ENCODE measurements at regions not wholly inside any gene's neighbourhood (a gene's known extent, or its start where the extent isn't known, plus 50 kb on each side); places are given as distances from the start of the nearest gene placed in this dataset.

DNA sequence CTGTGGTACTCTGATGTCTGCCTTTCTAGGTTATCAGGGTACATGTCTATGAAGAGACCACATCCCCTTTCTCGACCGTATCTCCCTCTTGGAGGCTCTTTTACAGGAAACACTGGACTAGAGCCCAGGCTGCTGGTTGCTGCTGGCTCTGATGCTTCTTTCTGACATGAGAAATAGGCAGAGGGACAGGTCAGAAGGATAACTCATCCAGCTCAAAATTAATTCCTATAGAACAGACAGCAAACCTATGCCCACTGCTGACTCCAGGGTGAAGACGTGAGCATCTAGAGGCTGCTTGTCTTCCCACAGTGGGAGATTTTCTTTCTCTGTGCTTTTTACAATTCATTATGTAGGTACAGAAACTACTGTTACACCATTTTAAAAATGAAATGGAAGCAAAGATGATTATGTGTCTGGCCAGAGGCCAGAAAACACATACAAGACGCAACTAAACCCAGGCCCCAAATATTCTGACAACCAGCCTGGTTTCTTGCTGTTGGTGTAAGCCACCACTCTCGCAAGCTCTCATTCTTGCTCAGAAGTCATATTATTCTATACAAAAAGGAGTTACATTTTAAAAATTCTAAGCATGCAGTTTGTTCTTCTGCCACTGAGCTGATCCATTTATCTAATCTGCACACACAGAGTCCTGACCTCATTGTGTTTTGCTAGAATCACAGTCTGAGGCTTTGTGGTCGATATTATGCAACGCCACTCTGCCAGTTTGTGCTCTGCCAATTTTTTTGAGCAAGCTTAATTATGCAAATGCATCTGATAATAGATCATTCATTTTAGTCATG lies 424.3 kb downstream of the KIF20B start:
- no peak for DNase-seq (ENCODE audit: extremely low spot score, unreplicated experiment)
- H3K36me3 Mint-ChIP-seq, result no peaks in the 10 kb centered on the region
- no peaks in the 10 kb centered on the region for H3K4me1 Mint-ChIP-seq (ENCODE audit: unreplicated experiment)
- no peaks in the 10 kb centered on the region for H3K27me3 Mint-ChIP-seq
- H3K9me3 Mint-ChIP-seq, result no peaks in the 10 kb centered on the region
- H3K27ac Mint-ChIP-seq, result no peak overlapping the region
- TF ChIP-seq CTCF (conservative IDR thresholded peaks at IDR 0.05), result no peak
- no peak overlapping the region for H3K4me3 Mint-ChIP-seq

GRCh38 chr10:90126256-90126595 lies 424.8 kb downstream of the KIF20B start:
- no peak for DNase-seq (ENCODE audit: extremely low spot score, unreplicated experiment)
- no peaks in the 10 kb centered on the region for H3K36me3 Mint-ChIP-seq
- H3K4me1 Mint-ChIP-seq (ENCODE audit: unreplicated experiment), result no peaks in the 10 kb centered on the region
- H3K4me3 Mint-ChIP-seq, result no peak overlapping the region
- no peak overlapping the region for H3K27ac Mint-ChIP-seq
- no peak for TF ChIP-seq CTCF (conservative IDR thresholded peaks at IDR 0.05)
- no peaks in the 10 kb centered on the region for H3K27me3 Mint-ChIP-seq
- H3K9me3 Mint-ChIP-seq, result no peaks in the 10 kb centered on the region

DNA sequence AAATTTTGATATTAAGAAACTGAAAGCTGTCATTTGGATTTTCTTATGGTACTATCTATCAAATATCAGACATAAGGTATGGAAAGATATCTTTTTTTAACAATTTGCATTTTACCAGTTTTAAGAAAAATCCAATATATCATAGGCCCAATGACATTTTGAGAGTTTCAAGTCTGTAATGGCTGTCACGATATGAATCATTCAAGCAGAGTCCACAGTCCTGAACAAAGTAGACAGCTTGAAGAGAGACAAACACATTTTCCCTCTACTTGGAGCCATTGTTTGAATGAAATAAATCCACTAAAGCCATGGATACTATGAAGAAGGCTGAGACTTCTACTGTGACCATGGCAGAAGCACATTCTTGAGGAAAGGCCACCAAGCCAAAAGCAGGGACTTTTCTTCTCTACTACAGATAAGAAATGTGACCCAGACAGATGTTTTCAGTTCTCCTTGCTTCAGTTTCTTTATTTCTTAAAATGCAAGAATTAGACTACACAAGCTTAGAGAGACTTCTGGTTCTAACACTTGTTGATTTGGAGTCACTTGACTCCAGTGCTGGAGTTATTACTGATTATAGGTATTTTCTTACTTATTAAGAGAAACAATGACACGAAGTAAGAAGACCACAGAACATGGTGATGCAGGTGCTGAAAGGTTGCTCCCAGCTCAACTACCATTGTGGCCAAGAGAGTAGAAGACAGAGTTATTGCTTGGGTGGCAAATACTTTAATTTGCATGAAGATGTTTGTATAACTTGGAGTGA lies 429.1 kb downstream of the KIF20B start:
- no peaks in the 10 kb centered on the region for H3K4me1 Mint-ChIP-seq (ENCODE audit: unreplicated experiment)
- TF ChIP-seq CTCF (conservative IDR thresholded peaks at IDR 0.05), result no peak
- H3K9me3 Mint-ChIP-seq, result no peaks in the 10 kb centered on the region
- H3K27ac Mint-ChIP-seq, result no peak overlapping the region
- H3K4me3 Mint-ChIP-seq, result no peak overlapping the region
- H3K36me3 Mint-ChIP-seq, result no peaks in the 10 kb centered on the region
- no peaks in the 10 kb centered on the region for H3K27me3 Mint-ChIP-seq
- DNase-seq (ENCODE audit: extremely low spot score, unreplicated experiment), result no peak

DNA sequence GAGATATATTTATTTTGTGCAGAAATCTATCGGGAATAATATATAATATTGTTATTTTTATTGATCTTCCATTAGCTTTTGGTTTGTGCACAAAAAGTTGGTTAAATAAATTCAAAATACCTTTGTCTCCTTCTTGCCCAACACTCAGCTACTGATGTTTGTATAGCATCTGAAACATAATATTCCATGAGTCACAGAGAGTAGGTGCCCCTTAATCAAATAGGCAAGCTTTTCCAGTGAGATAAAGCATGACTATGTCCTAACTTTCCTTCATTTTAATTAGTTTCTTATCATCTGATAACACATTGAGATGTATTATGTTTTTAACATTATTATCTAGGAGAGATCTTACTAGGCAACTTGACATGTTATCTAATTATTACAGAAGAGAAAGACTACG lies 432.2 kb downstream of the KIF20B start:
- no peak for TF ChIP-seq CTCF (conservative IDR thresholded peaks at IDR 0.05)
- Mint-ChIP-seq H3K9me3 (peaks cover 8% of the 10 kb centered on the region), H3K4me1 (ENCODE audit: unreplicated experiment) (no peaks in the 10 kb centered on the region), H3K27ac (no peak overlapping the region), H3K4me3 (no peak overlapping the region), H3K27me3 (no peaks in the 10 kb centered on the region), H3K36me3 (peaks cover 4% of the 10 kb centered on the region)
- no peak for DNase-seq (ENCODE audit: extremely low spot score, unreplicated experiment)

- no peak overlapping the region for H3K27ac Mint-ChIP-seq
- no peak overlapping the region for H3K4me3 Mint-ChIP-seq
- peaks cover 4% of the 10 kb centered on the region for H3K36me3 Mint-ChIP-seq
- no peak for DNase-seq (ENCODE audit: extremely low spot score, unreplicated experiment)
- H3K9me3 Mint-ChIP-seq, result peaks cover 8% of the 10 kb centered on the region
- H3K27me3 Mint-ChIP-seq, result no peaks in the 10 kb centered on the region
- no peaks in the 10 kb centered on the region for H3K4me1 Mint-ChIP-seq (ENCODE audit: unreplicated experiment)
- no peak for TF ChIP-seq CTCF (conservative IDR thresholded peaks at IDR 0.05)
Observed at GRCh38 chr10:90136731-90137316, 435.4 kb downstream of the KIF20B start.

All from type B pancreatic cell (in vitro differentiated cells).